NCI-H526 treated with DMSO at 0.1 percent for 48 hours (cell line): ENCODE measurements at regions not wholly inside any gene's neighbourhood (a gene's known extent, or its start where the extent isn't known, plus 50 kb on each side); places are given as distances from the start of the nearest gene placed in this dataset.
A peak's percentile ranks its signal among the peaks of the same experiment; 100 is the strongest.

ENCODE experiments used
- DNase-seq: peaks from one replicate; lab custom pipeline; 2025; lab: John Stamatoyannopoulos, UW

DNA sequence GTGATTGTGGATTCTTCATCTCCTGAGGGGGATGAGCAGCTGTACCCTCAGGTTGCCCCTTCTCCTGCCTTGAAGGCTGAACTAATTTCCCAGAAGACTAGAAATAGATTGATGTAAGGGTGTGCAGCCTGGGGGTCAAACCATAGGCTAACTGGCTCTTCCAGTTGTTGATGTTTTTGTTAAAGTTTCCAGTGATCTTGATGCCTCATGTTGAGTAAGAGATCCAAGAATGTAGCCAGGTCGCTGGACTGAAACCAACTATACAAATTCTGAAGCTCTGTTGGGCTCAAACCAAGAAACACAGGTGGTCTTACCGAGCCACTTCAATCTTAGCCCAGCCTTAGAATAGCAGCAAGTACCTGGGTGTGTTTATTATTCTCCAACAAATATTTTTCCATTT lies 391.8 kb downstream of the KLF5 start:
- DNase-seq: no peak

DNA sequence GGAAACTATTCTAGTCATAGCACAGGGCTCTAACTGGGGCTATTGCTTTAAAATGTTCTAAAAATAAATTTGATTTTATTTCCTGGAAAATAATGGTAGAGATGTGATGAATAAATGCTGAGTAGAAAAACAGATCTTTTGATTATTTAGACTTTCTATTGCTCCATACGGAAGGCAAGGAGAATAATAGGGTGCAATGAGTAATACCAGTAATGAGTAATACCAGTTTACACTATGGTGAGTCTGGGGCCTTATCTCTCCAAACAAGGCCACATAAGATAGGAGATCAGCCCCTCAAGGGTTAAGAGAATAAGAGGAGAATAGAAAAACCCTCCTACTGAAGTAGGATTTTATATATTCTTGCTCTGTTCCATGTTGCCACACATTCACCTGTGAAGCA lies 390.4 kb downstream of the KLF5 start:
- no peak for DNase-seq

DNA sequence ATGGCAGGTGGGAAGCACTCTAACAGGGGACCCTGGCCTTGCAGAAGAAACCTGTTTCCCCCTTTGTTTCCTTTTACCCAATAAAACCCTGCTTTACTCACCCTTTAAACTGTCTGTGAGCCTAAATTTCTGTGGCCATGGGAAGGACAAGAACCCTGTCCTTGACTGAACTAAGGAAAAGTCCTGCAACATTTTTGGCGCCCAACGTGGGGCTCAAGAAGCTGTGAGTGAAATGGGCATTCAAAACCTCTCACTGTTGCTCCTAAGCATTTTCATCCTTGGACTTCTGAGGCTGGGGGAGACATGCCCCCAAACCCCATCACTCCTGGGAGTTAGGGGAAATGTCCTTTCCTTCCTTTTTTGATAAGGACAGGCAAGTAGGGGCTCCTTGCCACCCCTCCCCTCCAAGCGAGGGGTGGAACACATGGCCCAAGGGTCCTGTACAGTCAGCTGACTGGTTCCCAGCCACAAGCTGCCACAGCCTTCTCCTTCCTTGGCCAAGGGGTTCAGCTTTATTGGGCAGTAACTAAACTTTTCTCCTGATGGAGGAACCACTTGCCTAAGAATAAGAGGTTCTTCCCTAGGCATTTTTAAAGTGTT lies 381.6 kb downstream of the KLF5 start:
- no peak for DNase-seq

DNA sequence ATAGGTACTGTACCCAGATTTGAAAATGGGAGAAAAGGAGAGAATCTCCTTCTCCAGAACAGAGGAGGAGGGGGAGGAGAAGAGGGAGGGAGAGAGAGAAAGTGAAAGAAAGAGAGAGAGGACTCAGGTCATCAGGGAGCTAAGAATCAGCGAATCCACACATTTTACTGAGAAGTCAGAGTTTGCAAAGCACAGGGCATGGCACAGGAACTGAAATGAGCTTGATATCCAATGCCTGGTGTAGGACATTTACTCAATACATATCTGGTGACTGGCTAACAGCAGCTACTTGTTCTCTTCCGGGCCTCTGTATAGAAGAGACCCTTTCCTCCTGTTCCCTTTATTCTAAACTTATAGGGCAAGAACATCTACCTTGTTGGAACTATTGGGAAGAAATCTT lies 375.1 kb downstream of the KLF5 start:
- DNase-seq: no peak

DNA sequence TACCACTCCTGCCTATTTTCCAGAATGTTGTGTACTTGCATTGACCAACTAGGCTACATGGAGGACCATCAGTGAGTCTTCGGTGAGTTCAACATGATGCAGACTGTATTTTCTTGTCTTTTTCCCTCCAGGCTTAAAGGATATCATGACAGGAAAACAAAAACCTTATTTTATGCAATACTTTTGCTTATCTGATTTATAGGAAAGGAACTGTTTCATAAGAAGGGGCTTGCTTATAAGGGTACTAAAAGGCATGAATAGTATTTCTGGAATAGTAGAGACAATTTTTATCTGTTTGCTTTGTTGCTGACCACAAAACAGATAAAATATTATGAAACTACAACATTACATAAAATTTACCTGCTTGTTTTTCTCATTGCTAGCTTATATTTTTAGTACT lies 374.7 kb downstream of the KLF5 start:
- no peak for DNase-seq

DNA sequence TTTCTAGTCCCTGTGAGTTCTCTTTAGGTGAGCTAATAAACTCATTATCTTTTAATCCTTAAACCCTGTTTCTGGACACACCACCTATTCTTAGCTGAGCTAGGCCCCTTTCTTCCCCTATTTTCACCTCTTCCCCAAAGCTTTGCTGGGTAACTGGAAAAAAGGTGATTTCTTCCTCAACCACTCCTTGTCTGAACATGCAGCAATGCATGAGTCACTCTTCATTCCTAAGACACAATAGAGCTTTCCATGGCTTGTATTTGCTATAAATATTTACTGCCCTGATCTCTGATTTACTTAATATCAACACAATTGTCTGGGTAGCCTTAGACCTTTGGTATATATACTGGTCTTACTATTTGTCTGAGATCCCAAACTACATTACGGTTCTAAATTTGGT lies 370.9 kb downstream of the KLF5 start:
- no peak for DNase-seq

DNA sequence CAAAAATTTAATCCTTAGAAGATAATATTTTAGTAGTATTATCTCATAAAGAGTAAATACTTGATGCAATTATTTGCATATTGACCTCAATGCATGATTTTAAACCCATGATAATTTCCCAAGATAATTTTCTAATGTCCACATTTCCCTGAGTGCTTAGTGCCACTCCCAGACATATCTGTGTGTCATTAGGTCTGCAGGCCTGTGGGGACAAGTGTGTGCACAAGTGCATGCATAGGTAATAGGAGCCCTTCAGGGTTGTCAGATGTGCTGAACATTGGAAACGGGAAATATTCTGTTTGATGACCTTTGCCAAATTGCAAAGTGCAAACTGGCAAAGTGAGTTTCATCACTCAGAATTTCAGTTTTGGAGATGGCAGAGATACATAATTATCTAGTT lies 369.9 kb downstream of the KLF5 start:
- no peak for DNase-seq

DNA sequence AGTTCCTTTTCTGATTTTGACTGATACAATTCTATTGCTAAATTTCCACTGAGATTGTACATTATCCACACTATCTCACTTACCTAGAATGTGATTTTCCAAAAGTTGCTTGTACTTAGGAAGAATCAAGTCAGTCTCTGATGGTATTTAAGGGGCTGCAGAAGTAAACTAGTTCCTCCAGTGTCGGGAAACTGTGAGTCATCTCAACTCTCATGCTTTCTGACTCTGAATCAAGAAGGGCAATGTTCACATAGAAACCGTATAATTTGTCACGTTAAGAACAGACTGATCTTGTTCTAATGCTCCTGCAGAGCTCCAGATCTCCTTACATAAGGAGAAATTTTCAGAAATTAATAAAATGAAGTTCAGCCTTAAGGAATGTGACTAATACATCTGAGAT lies 369.3 kb downstream of the KLF5 start:
- no peak for DNase-seq

DNA sequence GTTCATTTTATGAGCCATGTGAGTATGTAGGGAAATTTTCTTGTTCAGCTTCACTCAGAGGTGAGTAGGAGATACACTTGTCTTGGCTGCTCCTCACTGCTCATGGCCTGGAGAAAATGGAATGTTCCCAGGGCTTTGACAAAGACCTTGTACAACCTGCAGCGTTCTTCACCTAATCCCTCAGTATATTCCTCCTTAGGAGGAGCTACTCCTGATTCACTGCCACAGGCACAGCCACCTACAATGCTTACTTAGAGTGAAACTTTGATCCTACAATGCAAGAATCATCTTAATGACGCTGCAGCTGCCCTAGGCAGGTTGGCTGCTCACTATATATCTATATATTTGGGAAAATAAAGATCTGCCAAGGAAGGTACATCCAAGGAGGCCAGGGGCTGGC lies 364.2 kb downstream of the KLF5 start:
- DNase-seq: no peak

DNA sequence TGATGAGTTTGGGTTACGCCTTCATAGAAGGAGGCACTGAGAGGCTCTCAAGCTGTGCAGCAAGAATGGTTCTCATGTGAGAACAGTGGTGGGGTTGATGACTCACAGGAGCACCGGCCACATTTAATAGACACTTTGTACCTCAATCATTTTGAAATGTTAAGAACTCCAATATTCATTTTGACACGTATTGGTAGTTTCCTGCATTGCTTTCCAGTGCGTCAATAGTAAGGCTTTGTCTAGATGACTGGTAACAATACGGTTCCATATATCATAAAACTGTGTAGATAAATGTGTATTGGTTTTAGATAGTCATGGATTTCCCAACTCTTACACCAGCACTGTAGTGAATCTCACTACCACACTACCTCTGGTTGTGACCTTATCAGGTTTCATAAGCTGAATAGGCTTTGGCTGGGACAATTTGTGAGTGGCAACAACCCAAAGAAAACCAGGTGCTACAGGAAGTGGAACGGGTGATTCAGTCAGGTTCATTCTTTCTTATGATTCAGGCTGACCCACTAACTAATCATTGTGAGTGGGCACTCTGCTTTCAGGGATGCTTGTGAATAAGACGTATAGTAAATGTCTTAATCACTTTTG lies 362.6 kb downstream of the KLF5 start:
- no peak for DNase-seq

DNA sequence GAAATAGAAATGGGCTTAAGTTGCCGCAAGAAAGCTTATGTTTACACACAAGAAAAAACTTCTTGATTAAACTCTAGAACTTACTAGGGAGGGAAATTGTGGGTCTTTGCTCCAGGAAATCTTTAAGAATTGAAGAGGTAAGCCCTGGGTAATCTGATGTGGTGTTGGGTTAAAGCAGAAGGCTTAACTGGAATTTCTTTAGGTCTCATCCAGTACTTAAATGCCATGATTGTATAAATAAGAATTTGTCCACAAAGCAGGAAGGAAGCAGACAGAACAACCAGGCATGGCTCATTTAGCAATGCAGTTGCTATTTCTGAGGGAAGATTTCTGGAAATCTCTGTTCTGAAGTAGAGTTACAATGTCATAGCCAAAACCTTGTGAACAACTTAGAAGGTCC lies 360.4 kb downstream of the KLF5 start:
- no peak for DNase-seq

DNA sequence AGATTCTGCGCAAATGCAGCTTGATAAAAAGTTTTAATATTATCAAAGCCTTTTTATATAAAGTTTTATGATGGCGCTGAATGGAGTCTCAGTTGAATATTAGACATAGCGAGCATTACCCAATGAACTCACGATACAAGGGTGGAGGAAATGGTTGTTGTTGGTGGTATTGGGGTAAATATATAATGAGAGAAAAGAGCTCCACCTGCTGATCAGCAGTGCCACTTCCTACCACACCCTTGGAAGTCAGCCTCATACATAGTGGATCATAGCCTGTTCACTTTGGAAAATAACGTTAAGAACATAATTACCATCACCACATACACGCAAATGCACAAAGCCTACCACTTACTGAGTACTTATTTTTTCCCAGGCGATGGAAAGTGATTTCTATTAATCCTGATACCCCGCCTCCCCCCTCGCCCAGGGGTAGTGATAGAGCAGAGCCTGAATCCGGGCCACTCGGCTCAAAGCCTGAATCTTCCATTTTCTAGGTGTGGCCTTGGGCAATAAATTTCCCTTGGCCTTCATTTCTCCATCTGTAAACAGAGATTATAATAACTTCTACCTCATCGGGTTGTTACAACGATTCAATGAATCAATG lies 358.3 kb downstream of the KLF5 start:
- no peak for DNase-seq

DNA sequence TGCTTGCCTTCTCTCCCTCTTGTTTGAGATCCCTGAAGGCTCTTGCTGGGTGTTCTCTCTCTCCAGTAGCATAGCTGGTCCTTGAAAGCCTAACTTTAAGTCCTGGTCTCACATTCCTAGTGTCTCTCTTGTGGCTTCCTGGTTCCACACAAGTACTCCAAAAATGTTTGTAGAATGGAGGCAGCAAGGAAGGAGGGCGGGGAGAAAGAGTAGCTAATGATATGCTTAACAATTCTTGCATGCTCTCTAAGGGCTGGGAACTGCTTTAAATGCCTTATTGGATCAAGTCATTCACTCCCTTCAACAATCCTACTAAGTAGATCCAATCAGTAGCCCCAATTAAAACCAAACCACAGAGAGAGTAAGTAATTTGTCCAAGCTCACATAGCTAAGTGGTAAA lies 357.3 kb downstream of the KLF5 start:
- no peak for DNase-seq

DNA sequence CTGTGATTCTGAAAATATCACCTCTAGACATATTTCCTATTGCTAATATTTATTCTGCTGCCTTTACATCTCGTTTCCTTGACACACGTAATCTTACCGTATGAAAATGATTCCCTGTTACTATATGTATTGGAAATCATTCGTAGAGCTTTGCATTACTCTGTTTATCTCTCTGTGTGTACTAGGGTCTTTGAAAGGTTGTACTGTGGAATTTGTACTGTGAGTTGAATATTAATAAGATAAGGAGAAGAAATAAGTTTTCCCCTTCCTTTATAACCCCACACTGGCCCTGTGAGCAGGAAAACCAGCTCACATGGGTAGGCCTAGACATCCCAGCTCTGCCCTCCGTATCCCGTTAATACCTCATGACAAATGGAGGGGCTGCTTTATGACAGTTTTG lies 354.9 kb downstream of the KLF5 start:
- no peak for DNase-seq

DNA sequence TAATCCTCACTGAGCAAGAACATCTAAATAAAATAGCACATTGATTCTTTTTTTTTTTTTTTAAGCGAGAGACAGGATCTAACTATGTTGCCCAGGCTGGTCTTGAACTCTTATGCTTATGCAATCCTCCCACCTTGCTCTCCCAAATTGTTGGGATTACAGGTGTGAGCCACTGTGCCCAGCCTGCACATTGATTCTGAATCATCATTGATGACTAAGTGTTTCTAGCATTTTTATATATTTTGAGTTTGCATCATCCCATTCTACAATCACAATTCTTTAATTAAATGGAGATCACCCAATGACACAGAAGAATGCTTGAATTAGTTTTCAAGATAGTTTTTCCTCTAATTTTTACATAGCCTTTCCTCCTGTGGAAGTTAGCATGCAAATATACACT lies 354.1 kb downstream of the KLF5 start:
- DNase-seq: no peak

DNA sequence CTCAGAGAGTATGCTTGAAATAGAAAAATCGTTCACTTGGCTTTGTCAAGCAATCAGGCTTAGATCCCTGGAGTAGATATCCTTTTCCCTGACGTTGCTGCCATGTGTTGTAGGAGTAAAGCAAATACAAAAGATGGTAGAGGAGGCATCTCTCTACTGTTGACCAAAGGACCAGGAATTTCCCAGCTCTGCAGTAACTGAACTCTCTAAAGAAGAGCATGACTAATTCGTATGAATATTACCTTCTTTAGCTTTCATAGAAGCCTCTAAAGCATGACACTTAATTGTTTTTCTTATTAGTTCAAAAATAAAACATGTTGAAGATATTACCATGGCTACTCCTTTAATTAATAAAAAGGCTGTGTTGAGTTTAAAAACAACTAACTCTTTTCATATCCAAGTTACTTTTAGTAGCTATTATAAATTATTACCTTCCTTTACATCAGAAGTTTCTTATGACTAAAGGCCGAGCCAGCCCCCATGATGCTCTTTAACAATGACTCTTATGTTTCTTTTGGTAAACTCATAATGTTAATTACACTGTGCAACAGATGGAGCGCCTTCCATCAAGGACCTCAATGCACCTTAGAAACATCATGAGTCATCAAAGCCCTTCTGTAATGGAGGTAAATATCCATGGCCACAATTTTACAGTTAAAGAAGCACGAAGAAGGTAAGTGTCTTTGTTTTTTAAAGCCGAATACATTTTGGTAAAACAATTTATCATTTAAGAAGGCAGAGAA lies 352.4 kb downstream of the KLF5 start:
- no peak for DNase-seq

DNA sequence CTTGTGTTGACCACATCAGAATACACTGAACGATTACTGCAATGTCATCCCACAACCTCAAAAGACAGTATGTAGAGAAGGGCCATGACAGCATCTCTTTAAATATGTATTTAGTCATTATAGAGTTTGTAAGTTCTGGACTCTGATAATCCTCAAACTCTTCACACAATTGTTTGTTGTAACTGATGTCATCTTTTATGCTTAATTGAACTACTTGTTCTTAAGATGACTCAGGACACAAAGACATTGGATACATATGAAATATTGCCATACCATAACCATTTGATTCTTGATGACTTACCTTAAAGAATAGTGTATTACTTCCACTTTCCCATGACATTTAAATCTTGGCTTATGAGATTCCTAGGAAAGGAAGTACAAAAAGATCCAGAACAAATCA lies 347.6 kb downstream of the KLF5 start:
- no peak for DNase-seq

DNA sequence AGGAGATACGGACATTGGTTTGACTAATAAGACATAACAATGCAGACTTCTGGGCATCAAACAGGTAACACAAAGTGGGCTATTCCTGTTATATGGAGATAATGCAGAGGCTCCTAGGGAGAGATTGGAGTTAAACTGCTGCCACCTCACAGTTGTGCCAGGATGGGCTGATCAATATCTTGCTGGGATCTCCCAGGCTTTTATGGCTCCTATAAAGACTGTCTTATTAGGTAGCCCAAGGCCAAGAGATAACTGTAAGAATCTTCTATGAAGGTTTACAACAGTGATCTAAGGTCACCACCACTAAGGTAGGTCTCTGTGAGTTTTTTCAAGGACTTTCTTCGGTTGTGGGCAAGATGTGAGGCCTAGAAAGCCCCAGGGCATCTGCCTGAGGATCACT lies 345.8 kb downstream of the KLF5 start:
- no peak for DNase-seq

DNA sequence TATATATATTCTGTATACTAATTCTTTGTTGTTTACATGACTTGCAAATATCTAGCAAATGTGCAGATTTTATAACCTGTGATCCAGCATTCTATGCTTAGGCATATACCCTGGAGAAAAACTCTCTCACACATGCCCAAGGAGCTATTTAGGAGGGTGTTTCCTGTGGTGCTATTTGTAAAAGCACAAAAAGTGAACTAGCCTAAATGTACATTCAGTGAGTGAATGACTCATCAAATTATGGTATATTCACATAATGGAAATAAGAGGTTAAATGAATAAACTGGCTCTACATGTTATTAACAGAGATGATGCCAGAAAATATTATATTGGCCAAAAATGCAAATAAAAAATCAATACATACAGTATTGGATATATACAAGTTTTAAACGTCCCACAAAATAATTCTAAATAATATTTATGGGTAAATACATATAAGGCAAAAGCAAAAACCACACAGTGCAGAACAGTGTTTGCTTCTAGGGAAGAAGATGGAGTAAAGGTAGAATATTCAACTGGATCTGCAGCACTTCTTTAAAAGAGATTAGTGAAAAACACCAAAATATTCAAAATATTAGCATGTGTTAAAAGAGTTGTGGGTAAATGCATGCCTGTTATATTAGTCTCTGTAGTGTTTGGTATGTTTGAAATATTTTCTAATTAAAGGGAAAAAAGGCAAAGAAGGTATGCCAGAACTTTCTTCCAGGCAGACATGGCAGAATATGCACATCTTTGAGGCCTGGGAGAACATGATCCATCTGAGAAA lies 344.7 kb downstream of the KLF5 start:
- no peak for DNase-seq

DNA sequence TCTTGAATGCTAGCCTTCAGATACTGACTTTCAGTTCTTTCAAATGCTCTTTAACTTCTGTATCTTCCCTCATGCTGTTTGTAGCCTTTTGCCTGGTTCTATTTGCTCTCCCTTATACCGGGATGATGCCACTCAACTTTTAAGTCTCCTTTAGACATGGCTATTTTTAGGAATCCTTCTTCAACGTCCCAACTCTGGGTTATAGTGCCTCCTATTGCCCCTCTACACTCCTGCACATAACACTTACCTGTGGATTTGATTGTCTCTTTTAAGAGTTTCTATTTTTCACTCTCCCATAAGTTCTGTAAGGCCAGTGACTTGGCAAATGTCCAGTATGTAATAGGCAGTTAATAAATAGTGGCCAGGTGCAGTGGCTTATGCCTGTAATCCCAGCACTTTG lies 343.0 kb downstream of the KLF5 start:
- DNase-seq: no peak

DNA sequence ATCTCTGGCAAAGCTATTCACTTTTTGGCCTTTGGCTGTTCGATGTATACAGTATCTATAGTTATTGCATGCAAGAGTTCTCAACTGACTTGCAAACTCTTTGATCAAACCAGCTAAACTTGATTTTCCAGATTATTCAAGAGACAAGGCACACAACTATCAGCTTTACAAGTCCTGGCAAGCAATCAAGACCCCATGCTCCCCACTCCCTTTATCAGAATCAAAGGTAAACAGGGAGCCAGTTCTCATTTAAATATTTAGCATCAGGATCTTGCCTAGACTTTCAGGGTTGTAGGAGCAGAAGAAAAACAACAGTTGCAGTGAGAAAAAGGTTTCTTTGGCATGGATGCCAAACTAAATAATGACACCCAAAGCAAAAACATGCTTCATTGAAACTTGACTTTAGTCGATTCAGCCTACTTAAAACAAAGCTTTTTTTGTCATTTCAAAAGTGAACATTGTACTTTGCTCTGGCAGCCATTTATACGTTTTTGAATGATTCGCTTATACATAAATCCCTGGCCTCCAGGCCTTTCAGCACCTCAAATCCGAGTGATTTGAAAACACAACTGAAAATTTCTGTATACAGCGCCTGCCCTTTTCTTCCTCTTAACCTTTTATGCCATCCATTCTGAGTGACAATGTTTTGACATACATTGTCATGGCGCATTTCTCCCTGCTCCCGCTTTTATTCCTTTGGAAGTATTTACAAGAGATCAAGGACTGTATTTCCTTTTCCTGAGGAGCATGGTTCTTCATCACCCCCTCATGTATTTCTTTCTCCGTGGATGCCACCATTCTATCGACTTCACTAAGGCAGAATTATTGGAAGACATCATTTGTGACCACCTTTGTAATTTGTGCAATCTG lies 340.8 kb downstream of the KLF5 start:
- DNase-seq: peak; percentile 80
